HuH-7.5 (cell line): ENCODE measurements at regions not wholly inside any gene's neighbourhood (a gene's known extent, or its start where the extent isn't known, plus 50 kb on each side); places are given as distances from the start of the nearest gene placed in this dataset.

Experiments used
- DNase-seq: peaks from one replicate; pipeline ENCODE4 v3.0.0; 2011; ENCODE audit warnings: low spot score

DNA sequence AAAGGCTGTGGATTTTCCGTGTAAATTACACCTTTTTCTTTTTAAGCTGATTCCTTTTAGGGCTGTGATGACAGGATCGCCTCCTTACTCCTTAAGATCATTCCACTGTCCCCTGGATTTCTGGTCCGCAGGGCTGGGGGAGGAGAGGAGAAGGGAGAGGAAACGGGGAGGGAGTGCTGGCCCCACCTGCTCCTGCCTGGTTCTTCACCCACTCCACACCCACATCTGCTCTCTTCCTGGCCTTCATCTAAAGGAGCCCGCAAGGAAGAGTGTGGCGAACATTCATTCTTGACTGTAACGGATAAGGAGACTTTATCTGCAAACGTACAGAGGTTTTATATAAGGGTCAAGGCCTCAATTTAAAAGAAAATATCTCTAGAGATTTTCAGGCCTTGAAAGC lies 242.0 kb downstream of the RHOU start:
- DNase-seq, result no peak

DNA sequence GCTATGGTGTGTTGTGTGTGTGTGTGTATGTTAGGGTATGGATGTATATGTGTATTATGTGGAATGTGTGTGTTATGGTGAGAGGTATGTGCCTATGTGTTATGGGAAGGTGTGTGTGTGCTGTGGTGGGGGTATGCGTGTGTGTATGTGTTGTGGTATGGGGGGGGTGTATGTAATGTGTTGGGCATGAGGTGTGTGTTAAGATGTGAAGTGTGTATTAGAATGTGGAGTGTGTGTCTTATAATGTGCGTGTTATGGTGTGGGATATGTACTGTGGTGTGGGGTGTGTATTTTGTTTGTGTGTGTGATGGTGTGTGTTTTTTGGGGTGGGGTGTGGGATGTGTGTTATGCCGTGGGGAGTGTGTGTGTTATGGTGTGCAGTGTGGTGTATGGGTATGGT lies 242.5 kb downstream of the RHOU start:
- no peak for DNase-seq

DNA sequence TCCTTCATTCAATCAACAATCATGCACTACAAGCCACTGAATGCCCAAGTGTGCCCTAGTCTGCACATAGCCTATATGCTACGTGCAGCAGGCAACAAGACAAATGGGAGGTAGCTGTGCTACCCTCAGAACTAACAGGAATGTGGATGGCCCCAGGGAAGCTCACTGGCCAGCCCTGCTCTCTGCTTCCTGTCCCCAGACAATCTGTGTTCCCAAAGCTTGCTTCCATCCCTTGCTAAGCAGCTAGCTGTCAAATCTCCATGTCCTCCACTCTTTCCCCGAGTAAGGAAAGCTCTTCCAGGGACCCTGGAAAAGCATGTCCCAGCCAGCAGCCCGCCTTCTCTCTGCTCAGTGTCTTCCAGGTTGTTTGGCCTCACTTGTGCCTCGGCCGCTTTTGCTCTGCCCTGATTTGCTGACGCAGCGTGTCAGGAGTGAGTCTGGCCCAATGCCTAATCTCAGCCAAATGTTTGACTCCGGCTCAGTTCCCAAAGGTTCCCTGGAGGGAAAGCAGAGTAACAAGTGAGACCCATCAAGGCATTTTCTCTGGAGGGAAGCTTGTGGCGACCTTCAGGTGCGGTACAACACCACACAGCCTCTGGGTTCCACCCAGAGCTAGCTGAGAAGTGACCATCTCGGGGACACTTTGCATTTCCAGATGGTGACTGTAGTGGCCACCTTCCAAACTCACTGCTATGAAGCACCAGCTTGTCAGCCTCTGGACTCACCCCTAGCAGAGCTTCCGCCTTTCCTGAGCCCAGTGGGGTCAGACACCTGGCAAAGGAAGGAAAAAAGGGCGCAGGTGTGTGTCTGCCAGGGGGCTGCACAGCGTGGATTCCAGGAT lies 243.4 kb downstream of the RHOU start:
- DNase-seq, result no peak

DNA sequence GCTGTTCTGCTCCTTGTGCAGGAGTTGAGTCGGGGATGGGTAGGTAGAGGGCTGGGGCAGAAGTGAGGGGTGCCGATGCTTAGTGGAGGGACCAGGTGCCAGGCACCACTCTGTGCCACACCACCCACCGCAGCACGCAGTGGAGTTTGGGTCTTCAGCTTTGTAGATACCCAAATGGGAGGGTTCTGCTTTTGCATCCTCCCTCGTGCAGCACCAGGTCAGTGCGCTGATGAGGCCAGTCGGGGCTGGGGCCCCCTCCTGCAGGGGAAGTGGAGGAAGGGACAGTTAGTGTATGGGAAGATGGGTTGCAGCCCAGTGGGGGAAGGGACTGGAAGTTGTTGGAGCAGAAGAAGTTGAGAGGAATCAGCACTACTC lies 244.0 kb downstream of the RHOU start:
- no peak for DNase-seq

DNA sequence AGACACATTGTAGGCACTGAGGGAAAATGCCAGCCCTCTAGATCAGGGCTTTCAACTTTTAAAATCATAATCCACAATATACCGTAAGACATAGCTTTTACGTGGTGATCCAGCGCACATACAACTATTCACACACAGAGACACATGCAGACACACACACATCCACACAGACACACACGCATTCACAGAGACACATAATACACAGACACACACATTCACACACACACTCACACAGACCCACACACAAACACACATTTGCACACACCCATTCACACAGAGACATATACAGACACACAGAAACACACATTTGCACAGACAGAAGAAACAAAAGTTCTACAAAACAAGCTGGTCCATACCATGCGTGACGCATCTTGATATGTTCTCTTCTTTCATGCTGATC lies 244.5 kb downstream of the RHOU start:
- no peak for DNase-seq

DNA sequence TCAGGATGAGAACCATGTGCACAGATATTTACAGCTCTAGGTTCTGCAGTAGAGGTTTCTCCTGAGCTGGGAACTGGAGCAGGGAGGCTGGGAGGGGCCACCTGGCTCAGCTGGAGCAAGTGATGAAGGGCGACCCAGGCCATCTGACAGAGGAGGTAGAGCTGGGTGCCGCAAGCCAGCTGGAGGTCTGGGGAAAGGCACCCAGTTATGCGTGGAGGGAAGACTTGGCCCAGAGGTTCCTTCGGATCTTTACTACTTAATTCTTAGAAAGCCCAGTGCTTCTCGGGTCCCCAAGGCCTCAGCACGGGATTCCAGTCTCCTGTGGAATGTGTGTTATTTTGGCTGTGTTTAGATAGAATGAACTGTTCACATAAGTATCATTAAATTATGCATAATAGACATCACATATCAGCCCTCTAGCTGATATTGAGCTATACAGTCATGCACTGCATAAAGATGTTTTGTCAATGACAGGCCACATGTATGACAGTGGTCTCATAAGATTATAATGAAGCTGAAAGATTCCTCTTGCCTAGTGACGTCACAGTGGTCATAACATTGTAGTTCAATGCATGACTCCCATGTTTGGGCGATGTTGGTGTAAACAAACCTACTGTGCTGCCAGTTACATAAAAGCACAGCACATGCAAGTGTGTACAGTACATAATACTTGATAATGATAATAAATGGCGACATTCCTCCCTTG lies 245.1 kb downstream of the RHOU start:
- DNase-seq, result no peak

DNA sequence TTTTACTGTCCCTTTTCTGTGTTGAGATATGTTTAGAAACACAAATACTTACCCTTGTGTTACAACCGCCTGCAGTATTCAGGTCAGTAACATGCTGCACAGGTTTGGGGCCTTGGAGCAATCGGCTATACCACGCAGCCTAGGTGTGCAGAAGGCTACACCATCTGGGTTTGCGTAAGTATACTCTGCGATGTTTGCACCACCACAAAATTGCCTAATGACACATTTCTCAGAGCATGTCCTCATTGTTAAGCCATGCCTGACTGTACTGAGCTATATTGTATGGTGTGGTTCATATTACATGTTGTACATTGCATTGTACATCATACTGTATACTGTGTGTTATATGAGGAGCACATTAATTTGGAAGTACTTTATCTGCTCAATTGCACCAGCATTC lies 247.4 kb downstream of the RHOU start:
- DNase-seq, result peak; percentile 18

DNA sequence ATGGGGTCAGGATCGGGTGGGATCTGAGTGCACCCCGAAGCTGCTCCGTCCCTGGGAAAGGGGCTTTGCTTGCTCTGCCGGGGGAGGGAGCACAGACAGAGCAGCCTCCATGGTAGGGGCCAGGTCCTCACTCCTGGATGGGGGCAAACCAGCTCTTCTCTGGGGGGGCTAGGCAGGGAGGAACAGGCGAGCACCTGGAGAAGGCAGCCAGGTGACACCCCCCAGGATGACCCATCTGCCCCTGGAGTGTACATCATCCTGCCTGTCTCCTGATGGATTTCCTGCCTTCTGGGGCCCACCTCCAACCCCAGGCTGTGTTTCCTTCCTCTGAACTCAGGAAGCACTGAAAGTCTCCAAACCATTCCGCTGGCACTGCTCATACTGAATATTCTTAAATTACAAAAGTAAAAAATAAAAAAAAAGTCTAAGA lies 248.0 kb downstream of the RHOU start:
- DNase-seq, result no peak

DNA sequence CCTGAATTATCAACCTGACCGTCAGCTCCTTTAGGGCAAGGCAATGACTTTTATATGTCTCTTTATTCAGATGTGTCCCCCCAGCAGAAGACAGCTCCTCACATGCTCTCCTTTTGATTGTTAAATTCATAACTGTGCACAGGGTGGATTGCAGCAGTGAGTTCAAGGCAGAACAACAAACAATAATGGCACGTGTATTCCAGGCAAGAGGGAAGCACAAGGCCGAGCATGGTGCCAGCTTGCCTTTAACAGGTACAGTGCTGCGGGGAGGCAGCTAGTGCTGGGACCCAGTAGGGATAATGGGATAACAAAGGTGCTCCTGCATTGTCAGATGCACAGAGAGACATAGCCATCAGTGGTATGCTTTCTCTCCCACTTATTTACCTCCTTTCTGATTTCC lies 248.4 kb downstream of the RHOU start:
- DNase-seq, result no peak

DNA sequence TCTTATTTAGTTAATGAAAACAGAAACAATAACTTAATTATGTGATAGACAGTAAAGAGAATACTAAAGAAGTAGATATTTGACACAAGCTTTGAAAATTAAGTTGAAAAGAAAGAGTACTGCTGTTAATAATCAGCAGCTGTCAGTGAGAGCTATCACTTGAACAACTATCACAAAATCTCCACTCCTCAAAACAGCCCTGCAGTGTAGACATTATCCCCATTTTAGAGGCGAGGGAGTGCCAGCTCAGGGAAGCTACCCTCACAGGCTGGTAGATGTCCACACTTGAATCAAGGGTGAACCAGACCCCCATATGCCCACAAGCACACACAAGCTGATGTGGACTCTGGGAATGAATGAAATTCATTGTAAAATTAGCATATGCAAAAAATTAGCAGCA lies 248.8 kb downstream of the RHOU start:
- no peak for DNase-seq

DNA sequence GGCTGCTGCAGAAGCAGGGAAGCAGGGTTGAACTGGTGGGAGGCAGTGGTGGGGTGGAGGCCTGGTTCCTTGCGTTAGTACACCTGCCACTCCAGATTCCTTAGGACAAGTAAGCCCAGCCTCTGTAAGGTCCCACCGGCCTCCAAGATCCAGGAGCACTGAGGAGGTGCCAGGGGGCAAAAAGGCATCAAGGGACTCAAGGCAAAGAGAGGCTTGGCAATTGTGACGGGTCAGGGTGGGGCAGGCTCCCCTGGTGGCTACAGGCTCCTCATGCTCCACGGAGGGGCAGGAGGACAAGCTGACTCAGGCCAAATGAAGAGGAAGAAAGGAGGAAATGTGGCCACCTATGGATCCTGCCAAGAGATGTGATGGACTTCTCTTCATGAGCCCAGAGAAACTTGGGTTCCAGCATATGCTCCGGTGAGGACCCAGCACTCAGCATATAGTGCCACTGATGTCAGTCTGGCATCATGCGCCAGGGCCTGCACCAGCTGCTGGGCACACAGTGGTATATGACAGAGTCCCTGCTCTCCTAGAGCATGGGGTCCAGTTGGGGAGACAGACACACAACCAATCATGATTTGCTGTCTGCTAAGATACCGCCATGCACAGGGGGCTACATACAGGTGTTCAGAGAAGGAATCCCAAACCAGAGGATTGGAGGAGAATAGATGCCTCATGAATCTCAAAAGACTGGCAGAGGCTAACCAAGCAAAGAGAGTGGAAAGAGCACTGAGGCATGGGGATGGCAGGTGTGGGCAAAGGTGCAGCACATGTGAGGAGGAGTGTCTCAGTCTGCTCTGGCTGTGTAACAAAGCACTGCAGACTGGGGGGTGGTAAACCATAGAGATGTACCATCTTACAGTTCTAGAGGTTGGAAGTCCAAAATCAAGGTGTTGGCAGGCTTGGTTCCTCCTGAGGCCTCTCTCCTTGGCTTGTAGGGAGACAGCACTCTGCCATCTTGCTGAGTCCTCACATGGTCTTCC lies 249.7 kb downstream of the RHOU start:
- no peak for DNase-seq

DNA sequence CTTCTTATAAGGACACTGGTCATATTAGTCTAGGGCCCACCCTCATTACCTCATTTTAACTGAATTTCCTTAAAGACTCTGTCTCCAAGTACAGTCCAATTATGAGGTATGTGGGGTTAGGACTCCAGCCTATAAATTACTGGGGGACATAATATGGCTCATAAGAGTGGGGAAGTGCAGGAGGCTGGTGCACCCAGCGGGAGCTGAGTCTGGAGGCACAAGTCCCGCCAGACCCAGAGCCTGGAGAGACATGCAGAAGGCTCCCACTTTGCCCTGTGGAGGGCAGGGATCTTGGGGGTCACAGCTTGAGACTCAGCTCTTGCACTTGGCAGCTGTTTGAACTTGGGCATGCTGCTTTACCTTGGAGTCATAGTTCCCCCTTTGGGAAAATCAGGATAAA lies 250.4 kb downstream of the RHOU start:
- DNase-seq, result no peak

DNA sequence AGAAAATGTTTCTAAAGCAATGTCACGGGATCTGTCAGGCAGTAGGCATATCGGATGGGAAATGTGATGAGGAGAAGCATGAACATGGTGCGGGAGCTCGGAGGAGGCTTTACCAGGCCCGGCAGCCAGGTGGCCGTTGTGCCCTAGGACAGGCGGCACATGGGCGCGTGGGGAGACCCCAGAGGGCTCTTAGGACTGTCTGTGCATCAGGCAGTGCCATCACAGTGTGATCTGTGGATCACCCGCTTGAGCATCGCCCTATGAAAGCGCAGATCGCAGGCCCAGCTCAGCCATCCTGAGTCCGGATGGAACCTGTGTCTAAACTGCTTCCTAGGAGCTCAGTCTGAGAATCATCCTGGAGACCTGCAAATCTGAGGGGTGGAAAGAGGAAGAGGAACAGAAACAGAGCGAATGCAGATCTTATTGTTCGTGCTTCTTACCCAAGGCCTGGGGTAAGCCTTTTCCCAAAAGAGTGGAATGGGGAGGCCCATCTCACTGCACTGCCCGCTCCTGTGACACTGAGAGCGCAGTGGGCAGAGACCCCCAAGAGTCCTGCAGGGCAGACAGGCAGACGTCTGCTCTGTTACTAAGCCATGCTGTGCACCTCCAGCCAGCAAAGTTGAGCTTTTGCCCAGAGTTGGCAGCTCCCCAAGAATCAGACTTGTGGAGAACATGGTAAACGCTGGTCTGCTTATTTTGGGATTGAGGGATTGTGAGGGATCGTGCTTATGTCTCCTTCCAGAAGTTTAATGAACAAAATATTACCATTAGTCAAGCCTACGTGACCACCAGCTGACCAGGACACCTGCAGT lies 251.0 kb downstream of the RHOU start:
- no peak for DNase-seq

DNA sequence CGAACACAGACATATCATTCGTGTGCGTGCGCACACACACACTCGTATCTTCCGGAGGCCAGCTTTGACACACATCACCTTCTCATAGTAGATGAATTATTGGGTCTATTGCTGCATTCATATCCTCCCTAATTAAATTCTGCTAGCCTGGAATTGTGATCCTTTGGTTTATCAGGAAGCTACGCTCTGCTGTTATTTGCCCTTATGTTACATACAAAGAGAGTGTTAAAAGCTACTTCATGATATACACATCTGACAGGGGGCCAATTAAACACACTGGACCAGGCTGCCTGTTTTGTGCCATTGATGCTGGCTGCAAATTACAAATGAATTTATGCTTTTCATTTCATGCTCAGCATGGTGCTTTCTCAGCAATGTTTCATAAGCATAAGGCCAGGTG lies 252.0 kb downstream of the RHOU start:
- no peak for DNase-seq

DNA sequence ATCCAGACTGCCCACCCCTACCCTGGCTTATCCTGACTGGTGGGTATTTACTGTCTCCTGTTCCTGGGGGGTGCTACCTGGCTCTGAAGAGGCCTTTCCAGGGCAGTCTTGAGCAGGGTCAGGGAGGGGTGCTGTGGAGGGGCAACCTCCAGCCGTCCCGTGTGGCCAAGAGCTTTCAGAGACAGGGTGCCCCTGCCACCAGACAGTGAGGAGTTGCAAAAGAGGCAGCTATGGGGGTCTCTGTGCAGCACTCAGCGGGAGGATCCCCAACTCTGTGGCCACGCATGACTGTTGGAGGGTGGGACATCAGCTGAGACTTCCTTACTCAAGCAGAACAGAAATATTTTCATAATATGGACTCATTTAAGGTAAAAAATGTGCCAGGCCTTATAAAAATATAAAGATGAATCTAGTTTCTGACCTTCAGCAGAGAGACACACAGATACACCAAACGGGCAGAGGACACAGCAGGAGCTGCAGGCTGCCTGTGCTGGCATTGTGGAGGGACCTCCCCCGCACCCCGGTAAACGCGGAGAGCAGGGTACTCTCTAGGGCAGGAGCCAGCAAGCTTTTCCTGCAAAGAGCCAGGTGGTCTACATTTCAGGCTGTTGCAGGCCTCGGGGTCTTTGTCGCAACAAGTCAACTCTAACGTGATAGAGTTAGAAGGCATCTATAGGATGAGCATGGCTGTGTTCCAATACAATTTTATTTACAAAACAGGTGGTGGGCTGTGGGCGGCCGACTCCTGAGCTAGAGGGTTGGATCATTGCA lies 252.6 kb downstream of the RHOU start:
- DNase-seq, result no peak

DNA sequence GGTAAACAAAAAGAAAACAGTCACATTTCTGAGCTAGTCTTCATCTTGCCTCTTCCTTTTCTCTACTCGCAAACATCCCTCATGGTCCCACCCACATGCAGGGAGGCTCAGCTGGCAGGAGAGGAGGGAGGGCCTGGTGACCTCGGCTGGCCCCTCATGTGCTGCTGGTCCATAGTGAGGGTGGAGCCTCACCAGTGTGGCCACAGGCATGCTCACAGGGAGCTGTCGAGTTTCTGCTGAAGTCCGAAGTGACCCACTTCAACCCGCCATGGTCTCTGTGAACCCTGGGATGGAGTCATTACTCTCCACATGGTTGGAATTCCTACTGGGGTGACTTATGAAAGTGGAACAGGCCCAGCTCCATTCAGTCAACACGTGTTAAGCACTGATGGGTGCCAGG lies 253.4 kb downstream of the RHOU start:
- no peak for DNase-seq

DNA sequence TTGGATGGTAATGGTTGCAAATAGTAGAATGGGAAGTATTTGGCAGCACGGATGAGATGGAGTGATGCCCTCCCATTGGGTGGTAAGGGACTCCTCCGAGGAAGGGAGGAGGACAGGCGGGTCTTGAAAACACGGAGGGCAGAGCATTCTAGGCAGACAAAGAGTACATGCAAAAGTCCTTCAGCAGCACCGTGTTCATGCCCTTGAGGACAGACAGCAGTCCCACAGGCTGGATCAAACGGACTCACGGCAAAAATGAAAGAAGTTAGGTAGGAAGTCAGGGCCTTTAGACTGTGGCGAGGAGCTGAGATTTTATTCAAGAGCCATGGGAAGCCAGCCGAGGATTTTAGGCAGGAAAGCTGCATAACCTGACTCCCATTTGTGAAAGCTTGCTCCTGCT lies 253.9 kb downstream of the RHOU start:
- no peak for DNase-seq

DNA sequence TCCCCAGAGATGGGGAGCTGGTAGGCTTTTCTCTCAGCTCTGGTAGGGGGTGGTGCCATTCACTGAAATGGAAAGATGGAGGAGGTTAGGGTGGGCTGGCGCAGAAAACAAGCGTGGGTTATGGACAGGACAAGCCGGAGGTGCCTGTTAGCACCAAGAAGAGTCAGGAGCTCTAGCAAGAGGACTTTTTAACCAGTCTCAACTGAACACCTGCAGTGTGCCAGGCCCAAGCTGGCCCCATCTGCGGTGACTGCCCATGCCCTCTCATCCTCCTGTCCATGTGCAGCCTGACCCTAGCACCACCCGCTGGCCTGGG lies 254.4 kb downstream of the RHOU start:
- DNase-seq, result no peak

DNA sequence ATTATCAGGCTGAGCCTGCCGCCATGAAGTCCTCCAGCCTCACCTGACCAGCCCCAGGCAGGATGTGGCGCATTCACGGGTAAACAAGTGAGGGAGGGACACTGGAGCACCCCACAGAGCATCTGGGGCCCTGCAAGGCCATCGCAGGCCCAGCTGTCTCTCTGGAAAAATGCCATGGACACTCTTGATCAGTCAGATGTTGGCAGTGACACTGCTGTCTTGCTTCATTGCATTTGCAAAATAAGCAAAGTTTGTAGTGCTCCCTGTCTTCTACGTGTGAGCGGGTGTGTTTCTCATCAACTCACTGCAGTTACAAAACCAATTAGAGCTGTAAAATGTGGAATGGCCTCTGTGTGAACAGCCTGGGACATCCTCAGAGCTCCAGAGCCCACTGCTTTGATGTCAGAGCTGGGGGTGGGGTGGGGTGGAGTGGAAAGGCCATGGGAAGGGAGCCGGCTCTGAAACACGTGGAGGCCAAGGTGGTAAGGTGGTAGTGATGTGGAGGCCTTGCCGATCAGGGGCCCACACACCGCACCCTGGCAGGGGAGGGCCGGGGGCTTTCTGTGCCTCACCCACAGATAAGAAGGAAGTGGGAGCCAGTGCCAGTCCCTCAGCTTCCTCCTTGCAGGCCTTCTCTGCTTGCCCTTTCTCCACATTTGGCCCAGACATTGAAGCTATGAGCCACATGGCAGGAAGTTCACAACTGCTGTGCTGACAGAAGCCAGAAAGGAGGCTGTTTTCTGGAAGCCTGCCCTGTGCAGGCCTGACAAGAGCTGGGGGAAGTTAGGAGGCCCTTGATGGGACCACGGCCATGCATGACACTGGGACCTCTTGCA lies 254.9 kb downstream of the RHOU start:
- DNase-seq, result no peak

DNA sequence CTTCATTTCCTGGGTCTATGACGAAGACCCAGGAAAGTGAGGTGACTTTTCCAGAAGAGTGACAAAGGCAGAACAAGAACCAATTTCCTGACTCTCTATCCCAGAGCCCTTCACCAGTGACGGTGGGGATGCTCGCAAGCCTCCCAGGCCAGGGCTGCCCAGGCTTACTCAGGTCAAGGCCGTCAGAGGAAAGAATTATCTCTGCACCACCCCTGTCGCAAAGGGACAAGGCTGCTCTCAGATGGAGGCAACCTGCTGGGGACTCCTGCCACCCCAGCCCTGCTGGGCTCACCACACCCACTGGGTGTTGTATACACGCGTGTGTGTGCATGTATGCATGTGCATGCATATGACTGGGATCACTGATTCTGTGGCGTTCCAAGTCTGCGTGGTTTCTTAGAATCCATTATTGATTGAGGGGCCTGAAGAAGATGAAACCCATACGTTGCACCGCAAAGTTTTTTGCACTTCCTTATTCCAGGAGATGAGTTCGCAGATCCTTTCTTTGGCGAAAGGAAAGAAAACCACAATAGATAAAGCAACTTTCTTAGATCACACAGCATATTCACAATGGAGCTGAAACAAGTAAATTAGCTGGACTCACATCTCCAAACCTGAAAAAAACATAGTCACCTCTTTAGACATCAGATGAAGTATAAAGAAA lies 255.8 kb downstream of the RHOU start:
- DNase-seq, result no peak
